ENCODE measurements at regions not wholly inside any gene's neighbourhood (a gene's known extent, or its start where the extent isn't known, plus 50 kb on each side); places are given as distances from the start of the nearest gene placed in this dataset.

GRCh38 chr7:20535541-20535940 lies 79.9 kb upstream of the ABCB5 start:
- TF ChIP-seq CTCF (conservative IDR thresholded peaks at IDR 0.05; ENCODE audit: low read depth, low read length) (no peak), EZH2 (IDR thresholded peaks at IDR 0.05; ENCODE audit: borderline replicate concordance, low read depth, low read length, poor library complexity, severe bottlenecking) (no peak)
